ENCODE measurements at regions not wholly inside any gene's neighbourhood (a gene's known extent, or its start where the extent isn't known, plus 50 kb on each side); places are given as distances from the start of the nearest gene placed in this dataset.

GRCh38 chr5:8851101-8851500 is 694.8 kb downstream of the SEMA5A start:
- TF ChIP-seq BACH1 (IDR thresholded peaks at IDR 0.05; ENCODE audit: low read length), result no peak
- no peak for TF ChIP-seq HDAC6 (IDR thresholded peaks at IDR 0.05; ENCODE audit: low read depth, low read length)
- TF ChIP-seq CTCF (IDR thresholded peaks at IDR 0.05; ENCODE audit: control extremely low read depth in 1 of 3, insufficient read depth in 1 of 3, low read depth in 1 of 3, low read length in 3 of 3), result peak; percentile 37 to 38 (median 38)
- no peak for TF ChIP-seq YY1 (IDR thresholded peaks at IDR 0.05; ENCODE audit: low read depth, low read length)
- no peak for TF ChIP-seq RNF2 (IDR thresholded peaks at IDR 0.05; ENCODE audit: borderline replicate concordance, low read depth, low read length, missing control alignments, poor library complexity, severe bottlenecking)
- TF ChIP-seq NRF1 (IDR thresholded peaks at IDR 0.05; ENCODE audit: low read depth, low read length), result no peak
- TF ChIP-seq TEAD4 (IDR thresholded peaks at IDR 0.05; ENCODE audit: low read depth, low read length), result no peak
- TF ChIP-seq TCF12 (IDR thresholded peaks at IDR 0.05; ENCODE audit: low read depth, low read length), result no peak
- no peak for TF ChIP-seq POLR2A (IDR thresholded peaks at IDR 0.05; ENCODE audit: control extremely low read depth in 1 of 2, low read depth in 2 of 2, low read length in 2 of 2)
- TF ChIP-seq POU5F1 (IDR thresholded peaks at IDR 0.05; ENCODE audit: low read depth, low read length), result no peak
- no peak for TF ChIP-seq JUN (IDR thresholded peaks at IDR 0.05; ENCODE audit: low read depth, low read length)

Measured in H1 (cell line).